HG03571 (cell line): ENCODE measurements at regions not wholly inside any gene's neighbourhood (a gene's known extent, or its start where the extent isn't known, plus 50 kb on each side); places are given as distances from the start of the nearest gene placed in this dataset.

Source experiments
- ATAC-seq: cut with Tn5 transposase; IDR thresholded peaks from one replicate; pipeline ENCODE4 v1.9.1; 2021; ENCODE audit not compliant: unreplicated experiment

GRCh38 chr2:7281231-7282201 is 364.3 kb downstream of the RNF144A start:
- ATAC-seq, result no peak

- ATAC-seq, result no peak
Observed at GRCh38 chr2:7286120-7286519, 368.9 kb downstream of the RNF144A start.

- ATAC-seq, result no peak
Observed at GRCh38 chr2:7288484-7288883, 371.3 kb downstream of the RNF144A start.

- ATAC-seq, result no peak
Observed at GRCh38 chr2:7289697-7290096, 372.5 kb downstream of the RNF144A start.

- no peak for ATAC-seq
Observed at GRCh38 chr2:7292154-7292691, 375.0 kb downstream of the RNF144A start.

- ATAC-seq, result no peak
Observed at GRCh38 chr2:7309582-7309981, 392.4 kb downstream of the RNF144A start.

- no peak for ATAC-seq
Observed at GRCh38 chr2:7324706-7325105, 407.5 kb downstream of the RNF144A start.

GRCh38 chr2:7325186-7325585 is 408.0 kb downstream of the RNF144A start:
- ATAC-seq, result no peak

GRCh38 chr2:7329465-7329864 is 412.3 kb downstream of the RNF144A start:
- ATAC-seq, result no peak

- no peak for ATAC-seq
Observed at GRCh38 chr2:7333189-7333765, 416.1 kb downstream of the RNF144A start.

- no peak for ATAC-seq
Observed at GRCh38 chr2:7333960-7334493, 416.8 kb downstream of the RNF144A start.

GRCh38 chr2:7338961-7339360 is 421.7 kb downstream of the RNF144A start:
- ATAC-seq, result no peak

GRCh38 chr2:7346336-7346735 is 429.1 kb downstream of the RNF144A start:
- ATAC-seq, result no peak

- no peak for ATAC-seq
Observed at GRCh38 chr2:7348761-7349160, 431.5 kb downstream of the RNF144A start.

- ATAC-seq, result no peak
Observed at GRCh38 chr2:7352191-7352590, 435.0 kb downstream of the RNF144A start.

GRCh38 chr2:7353571-7353970 is 436.4 kb downstream of the RNF144A start:
- no peak for ATAC-seq

GRCh38 chr2:7355781-7356180 is 438.6 kb downstream of the RNF144A start:
- ATAC-seq, result no peak

- ATAC-seq, result no peak
Observed at GRCh38 chr2:7356909-7357584, 439.8 kb downstream of the RNF144A start.

- no peak for ATAC-seq
Observed at GRCh38 chr2:7357993-7358392, 440.8 kb downstream of the RNF144A start.

GRCh38 chr2:7358865-7359447 is 441.7 kb downstream of the RNF144A start:
- no peak for ATAC-seq

GRCh38 chr2:7363906-7364305 is 446.7 kb downstream of the RNF144A start:
- no peak for ATAC-seq
